Neural progenitor cell (in vitro differentiated cells): ENCODE measurements at regions not wholly inside any gene's neighbourhood (a gene's known extent, or its start where the extent isn't known, plus 50 kb on each side); places are given as distances from the start of the nearest gene placed in this dataset.

Source experiments
- DNase-seq: peaks from one replicate; pipeline ENCODE4 v3.0.0-alpha.2; 2016; ENCODE audit warnings: low spot score
- H2AFZ ChIP-seq: fragments of 200-600 bp; sonication (generic); replicated peaks from 2 replicates; pipeline ENCODE4 v1.6.1; 2016; ENCODE audit warnings: antibody characterized with exemption
- H3F3A ChIP-seq: fragments of 200-600 bp; sonication (generic); 2 replicates; pipeline ENCODE4 v1.6.1; 2016; ENCODE audit warnings: antibody characterized with exemption, low read depth
- H3K27ac ChIP-seq: fragments of 200-600 bp; sonication (generic); 2 replicates; pipeline ENCODE4 v1.5.1; 2016; ENCODE audit warnings: mild to moderate bottlenecking
- H3K27me3 ChIP-seq: fragments of 200-600 bp; sonication (generic); 2 replicates; pipeline ENCODE4 v1.6.1; 2016; ENCODE audit warnings: mild to moderate bottlenecking, moderate library complexity
- H3K36me3 ChIP-seq: fragments of 200-600 bp; sonication (generic); 2 replicates; pipeline ENCODE4 v1.5.1; 2016
- H3K4me1 ChIP-seq: fragments of 200-600 bp; sonication (generic); 2 replicates; pipeline ENCODE4 v1.6.1; 2016; ENCODE audit warnings: mixed run types
- H3K4me2 ChIP-seq: fragments of 200-600 bp; sonication (generic); 2 replicates; pipeline ENCODE4 v1.6.1; 2016
- H3K4me3 ChIP-seq: fragments of 200-600 bp; sonication (generic); 2 replicates; pipeline ENCODE4 v1.5.1; 2016
- H3K79me2 ChIP-seq: fragments of 200-600 bp; sonication (generic); 2 replicates; pipeline ENCODE4 v1.6.1; 2016; ENCODE audit warnings: low read depth
- H3K9ac ChIP-seq: fragments of 200-600 bp; sonication (generic); 2 replicates; pipeline ENCODE4 v1.6.1; 2016
- H3K9me3 ChIP-seq: fragments of 200-600 bp; sonication (generic); 2 replicates; pipeline ENCODE4 v1.5.1; 2016; ENCODE audit warnings: low read depth
- H4K20me1 ChIP-seq: fragments of 200-600 bp; sonication (generic); 2 replicates; pipeline ENCODE4 v1.6.1; 2016; ENCODE audit warnings: low read depth
- H3K27ac Mint-ChIP-seq: 3 replicates; pipeline ENCODE4 v1.8.0; 2021; ENCODE audit warnings: mixed read lengths
- H3K27me3 Mint-ChIP-seq: 2 replicates; pipeline ENCODE4 v1.8.0; 2022; ENCODE audit warnings: low read depth, mild to moderate bottlenecking, inconsistent platforms, moderate library complexity, mixed read lengths; ENCODE audit not compliant: insufficient read depth
- H3K36me3 Mint-ChIP-seq: 3 replicates; pipeline ENCODE4 v1.8.0; 2021; ENCODE audit warnings: mixed read lengths
- H3K4me1 Mint-ChIP-seq: 3 replicates; pipeline ENCODE4 v1.8.0; 2021; ENCODE audit warnings: mixed read lengths
- H3K4me3 Mint-ChIP-seq: 3 replicates; pipeline ENCODE4 v1.8.0; 2021; ENCODE audit warnings: mild to moderate bottlenecking, moderate library complexity, mixed read lengths
- H3K9me3 Mint-ChIP-seq: 3 replicates; pipeline ENCODE4 v1.8.0; 2020; ENCODE audit warnings: mixed read lengths
- EZH2 ChIP-seq: fragments of 200-600 bp; sonication (generic); IDR thresholded peaks from 2 replicates; pipeline ENCODE4 v1.6.1; 2017; ENCODE audit warnings: antibody characterized with exemption, mild to moderate bottlenecking, moderate library complexity
- EZH2phosphoT487 ChIP-seq: fragments of 200-600 bp; sonication (generic); IDR thresholded peaks from 2 replicates; pipeline ENCODE4 v1.6.1; 2017; ENCODE audit warnings: antibody characterized with exemption
- TF ChIP-seq, protein P1 (sequence below): fragments of 200-600 bp; sonication (generic); IDR thresholded peaks from 2 replicates; pipeline ENCODE4 v1.5.1; 2017; ENCODE audit warnings: antibody characterized with exemption, mild to moderate bottlenecking

DNA sequence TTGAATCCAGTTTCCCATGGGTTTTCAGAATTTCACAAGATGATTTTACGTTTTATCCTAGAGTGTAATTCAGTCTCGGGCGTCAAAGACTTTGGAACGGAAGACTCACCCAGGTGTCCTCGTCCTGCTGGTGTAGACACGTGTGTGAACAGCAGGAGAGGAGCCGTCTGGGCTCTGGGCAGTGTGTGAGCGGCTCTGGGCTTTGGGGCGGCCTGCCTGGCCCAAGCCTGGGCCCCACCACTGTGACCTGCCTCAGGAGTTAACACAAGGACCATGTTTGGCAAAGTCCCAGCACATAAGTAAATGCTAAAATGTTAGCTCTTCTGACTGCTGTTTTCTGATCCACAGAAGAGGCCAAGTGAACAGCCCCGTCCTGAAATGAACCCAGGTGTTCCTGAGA lies 1093.3 kb downstream of the BRD1 start:
- no peak overlapping the region for H3K27ac Mint-ChIP-seq
- H3K27me3 Mint-ChIP-seq: peaks cover 7% of the 10 kb centered on the region

DNA sequence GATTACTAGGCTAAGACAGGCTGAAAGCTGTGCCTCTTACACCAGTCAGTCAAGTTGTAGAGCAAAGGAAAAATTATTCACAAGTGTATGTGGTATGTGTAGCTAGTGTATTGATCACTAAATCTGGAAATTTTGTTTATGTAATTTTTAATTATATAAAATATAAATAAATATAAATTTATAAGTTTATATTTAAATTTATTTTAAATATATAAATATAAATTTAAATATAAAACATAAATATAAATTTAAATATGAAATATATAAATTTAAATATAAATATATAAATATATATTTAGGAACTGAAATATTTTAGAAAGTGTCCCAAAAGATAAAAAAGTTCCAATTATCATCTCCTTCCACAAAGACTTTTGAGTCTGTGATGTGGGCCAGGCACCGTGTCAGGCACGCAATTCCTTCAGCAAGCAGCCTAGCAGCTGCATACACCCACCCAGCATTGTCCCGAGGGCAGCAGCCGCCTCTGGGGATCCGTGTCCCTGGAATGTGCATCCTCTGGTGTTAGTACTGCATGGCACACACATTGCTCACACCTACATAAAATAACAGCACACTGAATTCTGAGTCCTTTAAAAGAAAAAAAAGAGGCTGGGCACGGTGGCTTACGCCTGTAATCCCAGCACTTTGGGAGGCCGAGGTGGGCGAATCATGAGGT lies 1098.0 kb downstream of the BRD1 start:
- H3K27me3 Mint-ChIP-seq: peaks cover 4% of the 10 kb centered on the region
- no peak for DNase-seq
- no peaks in the 10 kb centered on the region for H3K4me1 Mint-ChIP-seq
- H3K4me1 ChIP-seq: no peaks in the 10 kb centered on the region
- H3K4me2 ChIP-seq: no peak overlapping the region
- H3F3A ChIP-seq: no peaks in the 10 kb centered on the region
- no peaks in the 10 kb centered on the region for H3K9me3 ChIP-seq
- H3K79me2 ChIP-seq: no peaks in the 10 kb centered on the region
- no peak overlapping the region for H3K27ac ChIP-seq
- TF ChIP-seq, protein P1, sequence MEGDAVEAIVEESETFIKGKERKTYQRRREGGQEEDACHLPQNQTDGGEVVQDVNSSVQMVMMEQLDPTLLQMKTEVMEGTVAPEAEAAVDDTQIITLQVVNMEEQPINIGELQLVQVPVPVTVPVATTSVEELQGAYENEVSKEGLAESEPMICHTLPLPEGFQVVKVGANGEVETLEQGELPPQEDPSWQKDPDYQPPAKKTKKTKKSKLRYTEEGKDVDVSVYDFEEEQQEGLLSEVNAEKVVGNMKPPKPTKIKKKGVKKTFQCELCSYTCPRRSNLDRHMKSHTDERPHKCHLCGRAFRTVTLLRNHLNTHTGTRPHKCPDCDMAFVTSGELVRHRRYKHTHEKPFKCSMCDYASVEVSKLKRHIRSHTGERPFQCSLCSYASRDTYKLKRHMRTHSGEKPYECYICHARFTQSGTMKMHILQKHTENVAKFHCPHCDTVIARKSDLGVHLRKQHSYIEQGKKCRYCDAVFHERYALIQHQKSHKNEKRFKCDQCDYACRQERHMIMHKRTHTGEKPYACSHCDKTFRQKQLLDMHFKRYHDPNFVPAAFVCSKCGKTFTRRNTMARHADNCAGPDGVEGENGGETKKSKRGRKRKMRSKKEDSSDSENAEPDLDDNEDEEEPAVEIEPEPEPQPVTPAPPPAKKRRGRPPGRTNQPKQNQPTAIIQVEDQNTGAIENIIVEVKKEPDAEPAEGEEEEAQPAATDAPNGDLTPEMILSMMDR: no peak
- TF ChIP-seq EZH2: no peak
- TF ChIP-seq EZH2phosphoT487: no peak
- H3K27ac Mint-ChIP-seq: no peak overlapping the region
- no peak overlapping the region for H2AFZ ChIP-seq
- H3K4me3 Mint-ChIP-seq: no peak overlapping the region
- no peaks in the 10 kb centered on the region for H3K27me3 ChIP-seq
- H3K36me3 ChIP-seq: no peaks in the 10 kb centered on the region
- H4K20me1 ChIP-seq: no peaks in the 10 kb centered on the region
- H3K36me3 Mint-ChIP-seq: peaks cover 16% of the 10 kb centered on the region
- no peak overlapping the region for H3K9ac ChIP-seq
- peaks cover 24% of the 10 kb centered on the region for H3K9me3 Mint-ChIP-seq
- no peak overlapping the region for H3K4me3 ChIP-seq

More for the DNA sequence above, 1093.3 kb downstream of the BRD1 start:
- TF ChIP-seq, protein P1: no peak
- TF ChIP-seq EZH2phosphoT487: no peak
- Histone ChIP-seq H3K27ac (no peak overlapping the region), H3K79me2 (no peaks in the 10 kb centered on the region), H3K27me3 (no peaks in the 10 kb centered on the region), H3K9ac (no peak overlapping the region), H3K4me2 (no peak overlapping the region), H3K4me3 (no peak overlapping the region), H3K36me3 (no peaks in the 10 kb centered on the region), H3K4me1 (no peaks in the 10 kb centered on the region), H4K20me1 (no peaks in the 10 kb centered on the region), H3F3A (no peaks in the 10 kb centered on the region), H2AFZ (no peak overlapping the region), H3K9me3 (no peaks in the 10 kb centered on the region)
- H3K36me3 Mint-ChIP-seq: peaks cover 14% of the 10 kb centered on the region
- DNase-seq: no peak
- H3K4me3 Mint-ChIP-seq: no peak overlapping the region
- peaks cover 3% of the 10 kb centered on the region for H3K9me3 Mint-ChIP-seq
- no peaks in the 10 kb centered on the region for H3K4me1 Mint-ChIP-seq

DNA sequence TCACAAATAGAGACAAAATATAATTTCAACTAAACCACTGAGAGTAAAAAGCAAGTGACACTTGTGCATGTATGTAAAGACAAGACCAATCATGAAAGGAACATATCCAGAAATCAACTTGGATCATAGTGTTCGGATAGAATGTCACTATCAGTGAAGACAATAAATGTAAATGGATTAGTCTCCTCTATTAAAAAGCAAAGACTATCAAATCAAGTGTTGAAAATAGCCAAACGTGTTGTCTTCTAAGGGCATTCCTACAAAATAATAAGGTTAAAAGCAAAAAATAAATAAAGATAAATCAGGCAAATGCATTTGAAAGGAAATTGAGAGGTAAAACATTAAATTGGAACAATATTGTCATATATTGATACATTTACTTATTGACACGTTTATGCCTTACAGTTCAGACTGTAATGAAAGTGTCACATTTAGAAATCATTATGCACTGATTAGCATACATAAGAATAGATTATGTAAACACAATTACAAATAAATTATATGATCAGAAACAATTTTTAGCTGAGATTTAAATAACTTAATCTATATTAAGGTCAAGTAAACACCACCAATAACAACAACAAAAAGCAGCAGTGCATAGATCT lies 1100.1 kb downstream of the BRD1 start:
- Mint-ChIP-seq H3K36me3 (peaks cover 11% of the 10 kb centered on the region), H3K27me3 (peaks cover 4% of the 10 kb centered on the region), H3K4me3 (no peak overlapping the region), H3K27ac (no peak overlapping the region), H3K9me3 (peaks cover 24% of the 10 kb centered on the region), H3K4me1 (no peaks in the 10 kb centered on the region)
- DNase-seq: no peak
- Histone ChIP-seq H3K4me3 (no peak overlapping the region), H3K79me2 (no peaks in the 10 kb centered on the region), H3K27me3 (no peaks in the 10 kb centered on the region), H3K4me2 (no peak overlapping the region), H3K4me1 (no peaks in the 10 kb centered on the region), H2AFZ (no peak overlapping the region), H3F3A (no peaks in the 10 kb centered on the region), H3K9me3 (no peaks in the 10 kb centered on the region), H3K27ac (no peak overlapping the region), H3K9ac (no peak overlapping the region), H4K20me1 (no peaks in the 10 kb centered on the region), H3K36me3 (no peaks in the 10 kb centered on the region)
- TF ChIP-seq, protein P1: no peak
- TF ChIP-seq EZH2phosphoT487: no peak
- TF ChIP-seq EZH2: no peak
